Fibroblast of villous mesenchyme (primary cell): ENCODE measurements at regions not wholly inside any gene's neighbourhood (a gene's known extent, or its start where the extent isn't known, plus 50 kb on each side); places are given as distances from the start of the nearest gene placed in this dataset.
A peak's percentile ranks its signal among the peaks of the same experiment; 100 is the strongest.

Experiments
- DNase-seq: peaks from one replicate; pipeline ENCODE4 v3.0.0-alpha.2; 2010; ENCODE audit warnings: low read depth
- H3K4me3 ChIP-seq: 2 replicates; pipeline ENCODE4 v1.5.1; 2011; ENCODE audit warnings: low read depth, mild to moderate bottlenecking, low read length
- CTCF ChIP-seq: IDR thresholded peaks from 2 replicates; pipeline ENCODE4 v1.5.1; 2012; ENCODE audit warnings: low read depth, mild to moderate bottlenecking, low read length; ENCODE audit not compliant: insufficient read depth

- H3K4me3 ChIP-seq, result no peak overlapping the region
- DNase-seq, result no peak
- no peak for TF ChIP-seq CTCF
Observed at GRCh38 chr5:53397141-53397757, 83.2 kb upstream of the FST start.

- DNase-seq, result peak; percentile 54
- no peak overlapping the region for H3K4me3 ChIP-seq
- TF ChIP-seq CTCF, result no peak
Observed at GRCh38 chr5:53397845-53398244, 82.6 kb upstream of the FST start.

- DNase-seq, result no peak
- TF ChIP-seq CTCF, result no peak
- H3K4me3 ChIP-seq, result no peak overlapping the region
Observed at GRCh38 chr5:53399926-53400697, 80.3 kb upstream of the FST start.

GRCh38 chr5:53403291-53403690, 77.1 kb upstream of the FST start:
- TF ChIP-seq CTCF, result no peak
- H3K4me3 ChIP-seq, result no peak overlapping the region
- no peak for DNase-seq

- TF ChIP-seq CTCF, result no peak
- no peak for DNase-seq
- no peak overlapping the region for H3K4me3 ChIP-seq
Observed at GRCh38 chr5:53403758-53404157, 76.7 kb upstream of the FST start.

GRCh38 chr5:53405396-53405795, 75.0 kb upstream of the FST start:
- TF ChIP-seq CTCF, result no peak

More at GRCh38 chr5:53405396-53405795, 75.0 kb upstream of the FST start:
- H3K4me3 ChIP-seq, result no peak overlapping the region
- DNase-seq, result peak; percentile 59
